GM12873 (cell line): ENCODE measurements at regions not wholly inside any gene's neighbourhood (a gene's known extent, or its start where the extent isn't known, plus 50 kb on each side); places are given as distances from the start of the nearest gene placed in this dataset.

Experiments
- CTCF ChIP-seq: IDR thresholded peaks from 2 replicates; pipeline ENCODE4 v1.5.1; 2012; ENCODE audit warnings: low read depth, mild to moderate bottlenecking, moderate library complexity, low read length, control low read depth; ENCODE audit not compliant: insufficient read depth; ENCODE audit errors: missing control alignments

GRCh38 chr2:172377408-172377807 lies 50.0 kb upstream of the ITGA6 start:
- no peak for TF ChIP-seq CTCF
